Heart right ventricle (tissue), 16 donors: ENCODE measurements at regions not wholly inside any gene's neighbourhood (a gene's known extent, or its start where the extent isn't known, plus 50 kb on each side); places are given as distances from the start of the nearest gene placed in this dataset.

ENCODE experiments used
- ATAC-seq, 8 donors: fragments of 200-7000 bp; cut with Tn5 transposase; one replicate each; pipeline ENCODE4 v1.9.1; 2020; ENCODE audit warnings: mild to moderate bottlenecking in 8 of 8, moderate library complexity in 8 of 8, moderate number of reproducible peaks in 1 of 8
- DNase-seq, 2 donors: peaks; one replicate each; pipeline ENCODE4 v3.0.0-alpha.2; 2020
- H3K27ac ChIP-seq, 10 donors: fragments of 200-600 bp; sonication (generic) in 2 of 10; one replicate each; pipeline versions ENCODE4 v1.5.0 to v1.8.0; 2020 to 2022; ENCODE audit warnings: mild to moderate bottlenecking in 3 of 10
- H3K27me3 ChIP-seq, 7 donors: fragments of 200-600 bp; one replicate each; pipeline ENCODE4 v1.8.0; 2021 to 2022; ENCODE audit warnings: mild to moderate bottlenecking in 2 of 7
- H3K36me3 ChIP-seq, 9 donors: fragments of 200-600 bp; sonication (generic) in 1 of 9; one replicate each; pipeline versions ENCODE4 v1.5.0 to v1.8.0; 2020 to 2022; ENCODE audit warnings: mild to moderate bottlenecking in 2 of 9
- H3K4me1 ChIP-seq, 9 donors: fragments of 200-600 bp; sonication (generic) in 1 of 9; one replicate each; pipeline versions ENCODE4 v1.5.0 to v1.8.0; 2020 to 2022; ENCODE audit warnings: mild to moderate bottlenecking in 4 of 9
- H3K4me3 ChIP-seq, 10 donors: fragments of 200-600 bp; sonication (generic) in 2 of 10; one replicate each; pipeline versions ENCODE4 v1.5.0 to v1.8.0; 2020 to 2022; ENCODE audit warnings: mild to moderate bottlenecking in 7 of 10, moderate library complexity in 2 of 10
- H3K9me3 ChIP-seq, 11 donors: fragments of 200-600 bp in 10 of 11; sonication (generic) in 2 of 11; one replicate each; pipeline versions ENCODE4 v1.5.0 to v1.8.0; 2013 to 2022; ENCODE audit warnings: mild to moderate bottlenecking in 2 of 11, control low read depth in 1 of 11, moderate library complexity in 1 of 11
- WGBS, 2 donors: extraction: QIAGEN DNeasy Blood & Tissue Kit; methylation state at CpG; one replicate each; pipeline ENCODE4 v1.1.7; 2013; ENCODE audit warnings: inconsistent platforms in 1 of 2; 5-methylcytosine and 5-hydroxymethylcytosine counted together
- intact Hi-C, 10 donors: fragments of 100-400 bp; cut with DNase I; formaldehyde crosslinking; loops; one replicate each; pipeline versions ENCODE4 v1.11.1 to v1.14.2; 2022
- TF ChIP-seq, protein P1 (sequence below), 9 donors: fragments of 200-600 bp; sonication (generic) in 2 of 9; IDR thresholded peaks; one replicate each; pipeline versions ENCODE4 v1.5.0 to v1.8.0; 2021 to 2022; ENCODE audit warnings: antibody characterized with exemption in 9 of 9, mild to moderate bottlenecking in 5 of 9, moderate library complexity in 1 of 9
- donor health status: Arrhythmogenic right ventricular cardiomyopathy.
- donor health status: ischemic (EF 13 %, LVEDD 7.1; RV severe dilation, severe dysfunction).
- donor health status: healthy with polysubstance abuse.
- donor health status: DM: no; HTN: yes; CAD: no.
- donor health status: DM: no; HTN: no; CAD: no.
- donor health status: ischemic (EF 25% LVEDD 6.9; RV normal size, moderate dysfunction).
- donor health status: ischemic (EF 25% LVEDD 5.7; RV mildly dilated, moderate dysfunction).
- donor health status: healthy.
- donor health status: DM: yes; HTN: yes; CAD: no.
- donor health status: Ischemic cardiomyopathy.
- donor health status: ischemic (EF 35%, LVEDD 5.7; RV mildly dilated, moderate dysfunction).
- donor health status: nonischemic (EF 11% LVEDD 7.7; RV severe dilation, severe dysfunction).
- donor health status: DM: yes; HTN: yes; CAD: no.
- donor health status: PGD.
- donor health status: ischemic (EF 29% LVEDD 5.4; RV normal size, mild dysfunction).
- donor health status: nonischemic (EF 23%, LVEDD 6.1; RV moderate dilation, normal function).

DNA sequence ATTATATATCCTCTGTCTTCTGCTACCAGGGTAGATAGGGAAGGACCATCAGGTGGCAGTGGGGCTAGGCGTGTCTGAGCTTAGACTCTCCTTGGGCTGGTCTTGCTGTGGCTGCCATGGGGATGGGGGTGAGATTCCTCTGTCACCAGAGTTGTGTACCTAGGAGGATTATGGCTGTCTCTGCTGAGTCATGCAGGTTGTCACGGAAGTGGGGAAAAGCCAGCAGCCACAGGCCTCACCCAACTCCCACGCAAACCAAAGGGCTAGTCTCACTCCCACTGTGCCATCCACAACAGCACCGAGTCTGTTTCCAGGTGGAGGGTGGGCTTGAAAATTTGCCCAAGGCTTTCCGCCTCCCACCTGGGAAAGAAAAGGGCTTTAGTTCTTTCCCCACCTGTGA lies 476.1 kb downstream of the CYLC2 start:
- Histone ChIP-seq H3K27me3 (no peaks in the 10 kb centered on the region), H3K9me3 (peaks cover 0 to 8% (median 0%) of the 10 kb centered on the region in 11 donors), H3K36me3 (no peaks in the 10 kb centered on the region), H3K27ac (no peak overlapping the region), H3K4me3 (no peak overlapping the region), H3K4me1 (no peaks in the 10 kb centered on the region)
- 89 to 95% methylated on average over 5 of the region's 5 CpGs for WGBS, 2 donors
- intact Hi-C loops: no loop called here
- DNase-seq: no peak
- TF ChIP-seq, protein P1, sequence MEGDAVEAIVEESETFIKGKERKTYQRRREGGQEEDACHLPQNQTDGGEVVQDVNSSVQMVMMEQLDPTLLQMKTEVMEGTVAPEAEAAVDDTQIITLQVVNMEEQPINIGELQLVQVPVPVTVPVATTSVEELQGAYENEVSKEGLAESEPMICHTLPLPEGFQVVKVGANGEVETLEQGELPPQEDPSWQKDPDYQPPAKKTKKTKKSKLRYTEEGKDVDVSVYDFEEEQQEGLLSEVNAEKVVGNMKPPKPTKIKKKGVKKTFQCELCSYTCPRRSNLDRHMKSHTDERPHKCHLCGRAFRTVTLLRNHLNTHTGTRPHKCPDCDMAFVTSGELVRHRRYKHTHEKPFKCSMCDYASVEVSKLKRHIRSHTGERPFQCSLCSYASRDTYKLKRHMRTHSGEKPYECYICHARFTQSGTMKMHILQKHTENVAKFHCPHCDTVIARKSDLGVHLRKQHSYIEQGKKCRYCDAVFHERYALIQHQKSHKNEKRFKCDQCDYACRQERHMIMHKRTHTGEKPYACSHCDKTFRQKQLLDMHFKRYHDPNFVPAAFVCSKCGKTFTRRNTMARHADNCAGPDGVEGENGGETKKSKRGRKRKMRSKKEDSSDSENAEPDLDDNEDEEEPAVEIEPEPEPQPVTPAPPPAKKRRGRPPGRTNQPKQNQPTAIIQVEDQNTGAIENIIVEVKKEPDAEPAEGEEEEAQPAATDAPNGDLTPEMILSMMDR (IDR thresholded peaks at IDR 0.05): no peak
- no peak for ATAC-seq

DNA sequence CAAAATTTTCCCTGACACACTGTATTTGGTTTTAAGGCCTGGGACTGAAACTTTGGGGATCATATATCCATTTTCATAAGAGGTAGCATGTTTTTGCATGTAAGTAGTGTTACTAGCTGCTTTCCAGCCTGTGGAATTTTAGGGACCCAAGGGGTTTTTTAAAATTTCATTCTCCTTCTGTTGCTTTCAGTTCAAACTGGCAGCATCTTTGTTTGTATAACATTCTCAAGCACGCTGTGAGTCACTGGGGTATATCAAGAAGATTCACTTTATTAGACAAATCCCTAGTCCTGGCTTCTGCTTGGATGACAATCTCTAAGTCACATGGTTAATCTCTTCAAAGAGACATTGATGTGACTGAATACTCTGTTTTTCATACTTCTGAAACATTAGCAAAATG lies 479.0 kb downstream of the CYLC2 start:
- Histone ChIP-seq H3K4me1 (no peaks in the 10 kb centered on the region), H3K27ac (no peak overlapping the region), H3K36me3 (no peaks in the 10 kb centered on the region), H3K27me3 (no peaks in the 10 kb centered on the region), H3K4me3 (no peak overlapping the region), H3K9me3 (peaks cover 0 to 8% (median 0%) of the 10 kb centered on the region in 11 donors)
- TF ChIP-seq, protein P1 (IDR thresholded peaks at IDR 0.05): no peak
- DNase-seq (no peak), ATAC-seq (no peak)
- intact Hi-C loops: no loop called here
- WGBS, 2 donors: 57 to 71% methylated on average over 1 of the region's 1 CpG

DNA sequence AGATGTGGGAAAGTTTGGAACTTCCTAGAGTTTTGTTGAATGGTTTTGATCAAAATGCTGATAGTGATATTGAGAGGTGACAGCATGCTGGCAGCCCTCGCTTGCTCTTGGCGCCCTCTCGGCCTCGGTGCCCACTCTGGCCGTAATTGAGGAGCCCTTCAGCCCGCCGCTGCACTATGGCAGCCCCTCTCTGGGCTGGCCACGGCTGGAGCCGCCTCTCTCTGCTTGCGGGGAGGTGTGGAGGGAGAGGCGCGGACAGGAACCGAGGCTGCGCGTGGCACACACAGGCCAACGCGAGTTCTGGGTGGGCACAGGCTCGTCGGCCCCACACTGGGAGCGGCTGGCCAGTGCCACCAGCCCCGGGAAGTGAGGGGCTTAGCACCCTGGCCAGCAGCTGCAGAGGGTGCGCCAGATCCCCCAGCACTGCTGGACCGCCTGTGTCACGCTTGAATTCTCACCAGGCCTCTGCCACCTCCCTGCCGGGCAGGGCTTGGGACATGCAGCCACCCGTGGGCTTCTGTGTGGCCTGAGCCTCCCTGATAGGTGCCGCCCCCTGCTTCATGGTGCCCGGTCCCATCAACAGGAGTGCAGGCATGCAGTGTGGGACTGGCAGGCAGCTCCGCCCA lies 488.5 kb downstream of the CYLC2 start:
- intact Hi-C loops: no loop called here
- DNase-seq (no peak), ATAC-seq (no peak)
- Histone ChIP-seq H3K4me1 (no peaks in the 10 kb centered on the region), H3K27me3 (no peaks in the 10 kb centered on the region), H3K9me3 (peaks cover 0 to 19% (median 0%) of the 10 kb centered on the region in 11 donors), H3K27ac (no peak overlapping the region), H3K36me3 (no peaks in the 10 kb centered on the region), H3K4me3 (no peak overlapping the region)
- 93 to 94% methylated on average over 28 to 29 of the region's 29 CpGs for WGBS, 2 donors
- TF ChIP-seq, protein P1 (IDR thresholded peaks at IDR 0.05): no peak

DNA sequence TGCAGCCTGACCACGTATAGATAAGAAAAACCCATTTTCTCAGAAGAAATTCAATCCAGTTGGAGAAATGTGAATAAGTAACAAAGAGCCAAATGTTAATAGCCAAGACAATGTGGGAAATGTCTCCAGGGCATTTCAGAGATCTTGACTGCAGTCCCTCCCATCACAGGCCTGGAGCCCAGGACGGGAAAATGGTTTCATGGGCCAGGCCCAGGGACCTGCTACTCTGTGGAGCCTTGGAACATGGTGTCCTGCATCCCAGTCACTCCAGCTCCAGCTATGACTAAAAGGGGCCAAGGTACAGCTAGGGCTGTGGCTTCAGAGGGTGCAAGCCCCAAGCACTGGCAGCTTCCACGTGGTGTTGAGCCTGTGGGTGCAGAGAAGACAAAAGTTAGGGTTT lies 490.0 kb downstream of the CYLC2 start:
- no peak for ATAC-seq
- no peaks in the 10 kb centered on the region for H3K36me3 ChIP-seq
- WGBS, 2 donors: 54 to 56% methylated on average over 3 of the region's 3 CpGs
- no peaks in the 10 kb centered on the region for H3K27me3 ChIP-seq
- H3K4me3 ChIP-seq: no peak overlapping the region
- H3K9me3 ChIP-seq: peaks cover 0 to 19% (median 0%) of the 10 kb centered on the region in 11 donors
- TF ChIP-seq, protein P1 (IDR thresholded peaks at IDR 0.05): no peak
- H3K27ac ChIP-seq: no peak overlapping the region
- no peak for DNase-seq
- intact Hi-C loops: no loop called here
- no peaks in the 10 kb centered on the region for H3K4me1 ChIP-seq
